ENCODE measurements at regions not wholly inside any gene's neighbourhood (a gene's known extent, or its start where the extent isn't known, plus 50 kb on each side); places are given as distances from the start of the nearest gene placed in this dataset.

DNA sequence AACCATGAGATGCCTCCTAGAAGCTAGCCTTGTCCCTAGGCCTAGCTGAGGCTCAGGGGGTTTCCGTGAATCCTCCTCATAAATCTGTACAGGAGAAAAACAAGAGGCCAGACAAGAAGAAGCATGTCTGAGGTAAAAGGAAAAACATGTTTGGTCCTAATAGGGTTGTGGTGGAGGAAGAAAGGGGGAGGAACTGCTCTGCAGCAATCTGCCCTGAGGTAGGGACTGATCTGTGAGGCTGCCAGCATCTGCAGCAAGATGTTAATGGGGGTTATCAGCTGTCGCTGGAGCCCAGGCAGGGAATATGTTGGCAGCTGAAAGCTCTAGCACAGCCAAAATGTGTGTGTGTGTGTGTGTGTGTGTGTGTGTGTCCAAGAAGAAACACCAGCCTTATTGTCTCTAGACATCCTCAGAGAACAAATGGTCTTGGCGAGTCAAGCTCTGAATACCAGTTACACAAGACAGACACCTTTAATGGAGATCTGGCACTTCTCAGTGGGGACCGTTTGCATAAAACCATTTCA, 218.5 kb downstream of the NUAK1 start:
- H3K4me3 ChIP-seq: no peak overlapping the region
- H3K4me1 ChIP-seq: no peaks in the 10 kb centered on the region
- no peaks in the 10 kb centered on the region for H3K9me3 ChIP-seq
- no peak for TF ChIP-seq EP300 (IDR thresholded peaks at IDR 0.05)
- TF ChIP-seq POLR2A (IDR thresholded peaks at IDR 0.05): no peak
- TF ChIP-seq POLR2AphosphoS5 (IDR thresholded peaks at IDR 0.05): no peak
- TF ChIP-seq, protein P1, sequence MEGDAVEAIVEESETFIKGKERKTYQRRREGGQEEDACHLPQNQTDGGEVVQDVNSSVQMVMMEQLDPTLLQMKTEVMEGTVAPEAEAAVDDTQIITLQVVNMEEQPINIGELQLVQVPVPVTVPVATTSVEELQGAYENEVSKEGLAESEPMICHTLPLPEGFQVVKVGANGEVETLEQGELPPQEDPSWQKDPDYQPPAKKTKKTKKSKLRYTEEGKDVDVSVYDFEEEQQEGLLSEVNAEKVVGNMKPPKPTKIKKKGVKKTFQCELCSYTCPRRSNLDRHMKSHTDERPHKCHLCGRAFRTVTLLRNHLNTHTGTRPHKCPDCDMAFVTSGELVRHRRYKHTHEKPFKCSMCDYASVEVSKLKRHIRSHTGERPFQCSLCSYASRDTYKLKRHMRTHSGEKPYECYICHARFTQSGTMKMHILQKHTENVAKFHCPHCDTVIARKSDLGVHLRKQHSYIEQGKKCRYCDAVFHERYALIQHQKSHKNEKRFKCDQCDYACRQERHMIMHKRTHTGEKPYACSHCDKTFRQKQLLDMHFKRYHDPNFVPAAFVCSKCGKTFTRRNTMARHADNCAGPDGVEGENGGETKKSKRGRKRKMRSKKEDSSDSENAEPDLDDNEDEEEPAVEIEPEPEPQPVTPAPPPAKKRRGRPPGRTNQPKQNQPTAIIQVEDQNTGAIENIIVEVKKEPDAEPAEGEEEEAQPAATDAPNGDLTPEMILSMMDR (IDR thresholded peaks at IDR 0.05): no peak
- 64 to 89% methylated on average over 4 of the region's 4 CpGs for WGBS, 2 donors
- ATAC-seq (ENCODE audit: low FRiP score in 2 of 2) (no peak), DNase-seq (no peak)
- H3K27me3 ChIP-seq: no peaks in the 10 kb centered on the region
- no peak overlapping the region for H3K27ac ChIP-seq
- H3K36me3 ChIP-seq: no peaks in the 10 kb centered on the region

- Histone ChIP-seq H3K27me3 (no peaks in the 10 kb centered on the region), H3K27ac (no peak overlapping the region), H3K36me3 (no peaks in the 10 kb centered on the region), H3K9me3 (no peaks in the 10 kb centered on the region), H3K4me1 (no peaks in the 10 kb centered on the region), H3K4me3 (no peak overlapping the region)
- ATAC-seq (ENCODE audit: low FRiP score in 2 of 2) (no peak), DNase-seq (no peak)
- no peak for TF ChIP-seq POLR2AphosphoS5 (IDR thresholded peaks at IDR 0.05)
- TF ChIP-seq EP300 (IDR thresholded peaks at IDR 0.05): no peak
- TF ChIP-seq, protein P1 (IDR thresholded peaks at IDR 0.05): no peak
- TF ChIP-seq POLR2A (IDR thresholded peaks at IDR 0.05): no peak
- WGBS, 2 donors: 89 to 100% methylated on average over 1 of the region's 1 CpG
These were observed 217.7 kb downstream of the NUAK1 start for GRCh38 chr12:105921055-105921454.

DNA sequence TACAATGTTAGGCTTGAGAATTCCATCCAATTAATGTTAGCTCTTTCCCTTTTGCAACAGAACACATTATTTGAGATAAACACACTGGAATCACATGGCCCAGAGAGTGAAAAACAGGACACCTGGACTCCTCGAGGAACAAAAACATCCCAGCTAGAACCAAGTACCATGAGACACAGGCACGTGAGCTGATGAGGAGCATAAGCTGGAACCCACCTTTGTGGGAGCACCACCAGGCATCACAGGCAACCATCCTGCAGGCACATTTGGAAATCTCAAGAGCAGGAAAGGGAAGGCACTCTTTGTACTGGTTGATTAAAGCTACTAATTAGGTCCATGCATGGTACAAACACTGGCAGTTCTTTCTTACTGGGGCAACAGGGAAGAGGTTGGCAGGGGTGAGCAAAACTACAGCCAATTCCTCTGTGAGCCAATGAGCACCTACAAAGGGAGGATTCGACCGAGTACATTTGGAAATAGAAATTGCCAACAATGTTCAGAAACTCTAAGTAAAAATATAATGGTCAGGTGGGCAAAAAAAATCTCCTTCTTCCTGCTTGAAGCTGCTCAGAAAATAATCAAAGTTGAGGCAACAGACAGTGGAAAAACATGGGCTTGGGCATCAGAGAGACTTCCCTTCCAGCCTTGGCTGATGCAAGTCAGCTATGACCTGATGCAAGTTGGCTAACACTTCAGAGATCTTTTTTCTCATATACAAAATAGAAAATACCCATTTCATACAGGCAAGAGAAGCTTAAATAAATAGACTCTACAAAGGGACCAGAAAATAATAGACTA, 216.7 kb downstream of the NUAK1 start:
- Histone ChIP-seq H3K27me3 (no peaks in the 10 kb centered on the region), H3K4me1 (no peaks in the 10 kb centered on the region), H3K9me3 (no peaks in the 10 kb centered on the region), H3K36me3 (no peaks in the 10 kb centered on the region), H3K27ac (no peak overlapping the region), H3K4me3 (no peak overlapping the region)
- 87 to 93% methylated on average over 4 of the region's 4 CpGs for WGBS, 2 donors
- ATAC-seq (ENCODE audit: low FRiP score in 2 of 2) (no peak), DNase-seq (no peak)
- TF ChIP-seq, protein P1 (IDR thresholded peaks at IDR 0.05): no peak
- no peak for TF ChIP-seq POLR2A (IDR thresholded peaks at IDR 0.05)
- no peak for TF ChIP-seq EP300 (IDR thresholded peaks at IDR 0.05)

DNA sequence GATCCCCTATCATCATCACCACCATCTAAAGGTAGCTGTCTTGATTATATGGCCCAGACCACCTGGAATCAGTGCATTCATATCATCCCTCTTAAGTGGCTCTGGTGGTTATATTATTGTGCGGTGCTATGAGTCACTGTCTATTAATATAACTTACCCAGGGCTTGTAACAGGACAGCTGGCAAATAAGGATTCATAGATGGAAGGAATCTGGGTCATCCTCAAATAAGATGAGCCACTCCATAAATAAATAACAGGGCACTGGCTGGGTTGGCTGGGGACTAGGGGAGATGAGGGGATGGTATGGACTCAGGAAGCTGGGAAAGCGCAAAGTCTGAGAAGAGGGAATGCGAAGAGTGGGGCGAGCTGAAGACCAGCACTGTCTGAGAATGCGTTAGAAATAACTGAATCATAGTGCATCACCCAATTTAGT, 216.1 kb downstream of the NUAK1 start:
- TF ChIP-seq EP300 (IDR thresholded peaks at IDR 0.05) (no peak), POLR2AphosphoS5 (IDR thresholded peaks at IDR 0.05) (no peak), POLR2A (IDR thresholded peaks at IDR 0.05) (no peak)
- TF ChIP-seq, protein P1 (IDR thresholded peaks at IDR 0.05): no peak
- ATAC-seq (ENCODE audit: low FRiP score in 2 of 2) (no peak), DNase-seq (no peak)
- Histone ChIP-seq H3K27ac (no peak overlapping the region), H3K36me3 (no peaks in the 10 kb centered on the region), H3K4me3 (no peak overlapping the region), H3K4me1 (no peaks in the 10 kb centered on the region), H3K27me3 (no peaks in the 10 kb centered on the region), H3K9me3 (no peaks in the 10 kb centered on the region)
- WGBS, 2 donors: 92 to 96% methylated on average over 5 of the region's 5 CpGs

Measured in upper lobe of left lung (tissue), 6 donors.